Parathyroid adenoma (tissue), 2 donors: ENCODE measurements at regions not wholly inside any gene's neighbourhood (a gene's known extent, or its start where the extent isn't known, plus 50 kb on each side); places are given as distances from the start of the nearest gene placed in this dataset.

ENCODE experiments used
- H2AFZ ChIP-seq: fragments of 300-600 bp; sonication (generic); one replicate; pipeline ENCODE4 v1.7.0; 2017; ENCODE audit warnings: antibody characterized with exemption, mild to moderate bottlenecking
- H3K27ac ChIP-seq: fragments of 300-600 bp; sonication (generic); one replicate; pipeline ENCODE4 v1.7.0; 2017
- H3K27me3 ChIP-seq: fragments of 300-600 bp; sonication (generic); one replicate; pipeline ENCODE4 v1.7.0; 2017; ENCODE audit warnings: low read length; ENCODE audit not compliant: control insufficient read depth, insufficient read depth
- H3K36me3 ChIP-seq: fragments of 300-600 bp; sonication (generic); one replicate; pipeline ENCODE4 v1.7.0; 2017; ENCODE audit warnings: low read length; ENCODE audit not compliant: control insufficient read depth, insufficient read depth
- H3K4me1 ChIP-seq: fragments of 300-600 bp; sonication (generic); one replicate; pipeline ENCODE4 v1.7.0; 2017; ENCODE audit warnings: control low read depth
- H3K4me2 ChIP-seq: fragments of 300-600 bp; sonication (generic); one replicate; pipeline ENCODE4 v1.7.0; 2017; ENCODE audit warnings: low read length
- H3K4me3 ChIP-seq: fragments of 300-600 bp; sonication (generic); one replicate; pipeline ENCODE4 v1.7.0; 2017; ENCODE audit warnings: low read depth, low read length
- H3K79me2 ChIP-seq: fragments of 300-600 bp; sonication (generic); one replicate; pipeline ENCODE4 v1.7.0; 2017; ENCODE audit warnings: control low read depth
- H3K9ac ChIP-seq: fragments of 300-600 bp; sonication (generic); one replicate; pipeline ENCODE4 v1.7.0; 2017; ENCODE audit warnings: mild to moderate bottlenecking
- H3K9me3 ChIP-seq: fragments of 300-600 bp; sonication (generic); one replicate; pipeline ENCODE4 v1.7.0; 2017; ENCODE audit warnings: low read length; ENCODE audit not compliant: control insufficient read depth
- CTCF ChIP-seq: fragments of 300-600 bp; sonication (generic); IDR thresholded peaks from one replicate; pipeline ENCODE4 v1.7.0; 2017; ENCODE audit warnings: antibody characterized with exemption, mild to moderate bottlenecking
- donor health status: primary hyperparathyroidism.

- TF ChIP-seq CTCF = no peak
- no peaks in the 10 kb centered on the region for H3K4me1 ChIP-seq
- no peaks in the 10 kb centered on the region for H3K79me2 ChIP-seq
- no peak overlapping the region for H3K9ac ChIP-seq
- H3K4me2 ChIP-seq = no peak overlapping the region
- H2AFZ ChIP-seq = no peak overlapping the region
- no peaks in the 10 kb centered on the region for H3K27me3 ChIP-seq
- no peaks in the 10 kb centered on the region for H3K9me3 ChIP-seq
- no peak overlapping the region for H3K27ac ChIP-seq
- H3K4me3 ChIP-seq = no peak overlapping the region
- no peaks in the 10 kb centered on the region for H3K36me3 ChIP-seq
Measured at GRCh38 chr6:21367148-21367547, 226.4 kb upstream of the SOX4 start.

GRCh38 chr6:21367649-21368154 lies 225.8 kb upstream of the SOX4 start:
- Histone ChIP-seq H3K79me2 (no peaks in the 10 kb centered on the region), H3K36me3 (no peaks in the 10 kb centered on the region), H3K4me1 (no peaks in the 10 kb centered on the region), H3K27ac (no peak overlapping the region), H3K9me3 (no peaks in the 10 kb centered on the region), H2AFZ (no peak overlapping the region), H3K9ac (no peak overlapping the region), H3K27me3 (no peaks in the 10 kb centered on the region), H3K4me2 (no peak overlapping the region), H3K4me3 (no peak overlapping the region)
- TF ChIP-seq CTCF = no peak

GRCh38 chr6:21371061-21371460 lies 222.5 kb upstream of the SOX4 start:
- no peak for TF ChIP-seq CTCF
- H3K4me2 ChIP-seq = no peak overlapping the region
- no peaks in the 10 kb centered on the region for H3K79me2 ChIP-seq
- H3K27ac ChIP-seq = no peak overlapping the region
- H3K9ac ChIP-seq = no peak overlapping the region
- no peaks in the 10 kb centered on the region for H3K9me3 ChIP-seq
- H3K36me3 ChIP-seq = no peaks in the 10 kb centered on the region
- no peak overlapping the region for H2AFZ ChIP-seq
- H3K27me3 ChIP-seq = no peaks in the 10 kb centered on the region
- no peaks in the 10 kb centered on the region for H3K4me1 ChIP-seq
- H3K4me3 ChIP-seq = no peak overlapping the region

GRCh38 chr6:21371676-21372171 lies 221.8 kb upstream of the SOX4 start:
- Histone ChIP-seq H3K4me2 (no peak overlapping the region), H3K9ac (no peak overlapping the region), H3K9me3 (no peaks in the 10 kb centered on the region), H3K27me3 (no peaks in the 10 kb centered on the region), H3K4me1 (no peaks in the 10 kb centered on the region), H2AFZ (no peak overlapping the region), H3K79me2 (no peaks in the 10 kb centered on the region), H3K36me3 (no peaks in the 10 kb centered on the region), H3K27ac (no peak overlapping the region), H3K4me3 (no peak overlapping the region)
- no peak for TF ChIP-seq CTCF
